A549 (cell line): ENCODE measurements at regions not wholly inside any gene's neighbourhood (a gene's known extent, or its start where the extent isn't known, plus 50 kb on each side); places are given as distances from the start of the nearest gene placed in this dataset.

Experiments
- ATAC-seq, 2 experiments: fragments of 200-7000 bp in 1 of 2; fragments of >200 bp in 1 of 2; cut with Nextera tagmentation in 1 of 2; cut with Tn5 transposase in 1 of 2; 3 replicates each; pipeline versions ENCODE4 v1.8.0 to v1.9.1; 2018 to 2020; ENCODE audit warnings: mild to moderate bottlenecking in 1 of 2, moderate library complexity in 1 of 2
- CTCF ChIA-PET: fragments of 300-600 bp; sonication (Branson Sonifier 250); formaldehyde crosslinking; extraction: SDS; loops from one replicate; lab custom pipeline; 2021; ENCODE audit warnings: antibody characterized with exemption, inconsistent platforms; lab: Yijun Ruan, JAX
- POLR2A ChIA-PET: fragments of 350-600 bp; formaldehyde crosslinking; extraction: SDS; loops from one replicate; lab custom pipeline; 2021; ENCODE audit warnings: antibody characterized with exemption, inconsistent platforms; lab: Yijun Ruan, JAX
- DNase-seq, 2 experiments: peaks; one replicate each; pipeline versions ENCODE4 v3.0.0 to v3.0.0-alpha.2; 2011 to 2016; ENCODE audit warnings: low read depth in 1 of 2, low spot score in 1 of 2
- FAIRE-seq: peaks from 2 replicates; lab custom pipeline; 2011; peaks lifted over from hg19 to GRCh38; lab: Jason Lieb, UNC
- H3K27ac ChIP-seq, 2 experiments: fragments of >200 bp; sonication (Bioruptor Twin); formaldehyde crosslinking; 3 replicates each; pipeline ENCODE4 v1.5.1; 2016 to 2017
- H3K4me1 ChIP-seq: fragments of >200 bp; sonication (Bioruptor Twin); formaldehyde crosslinking; 3 replicates; pipeline ENCODE4 v1.6.1; 2016
- H3K4me2 ChIP-seq: fragments of >200 bp; sonication (Bioruptor Twin); formaldehyde crosslinking; 3 replicates; pipeline ENCODE4 v1.6.1; 2016
- H3K4me3 ChIP-seq: fragments of >200 bp; sonication (Bioruptor Twin); formaldehyde crosslinking; 3 replicates; pipeline ENCODE4 v1.5.1; 2016
- H3K9me3 ChIP-seq: fragments of >200 bp; sonication (Bioruptor Twin); formaldehyde crosslinking; 3 replicates; pipeline ENCODE4 v1.6.1; 2016
- BCL3 ChIP-seq: fragments of >200 bp; sonication (Bioruptor Twin); formaldehyde crosslinking; IDR thresholded peaks from 3 replicates; pipeline ENCODE4 v1.6.1; 2016
- BHLHE40 ChIP-seq: IDR thresholded peaks from 2 replicates; pipeline ENCODE4 v1.6.1; 2012; ENCODE audit warnings: low read depth, low read length, inconsistent platforms
- CBX2 ChIP-seq: fragments of 200-600 bp; sonication (generic); IDR thresholded peaks from 2 replicates; pipeline ENCODE4 v1.6.1; 2016; ENCODE audit warnings: low read depth, mild to moderate bottlenecking, borderline replicate concordance
- CBX8 ChIP-seq: fragments of 200-600 bp; sonication (generic); IDR thresholded peaks from 2 replicates; pipeline ENCODE4 v1.6.1; 2016
- CHD2 ChIP-seq: fragments of 150-350 bp; IDR thresholded peaks from 2 replicates; pipeline ENCODE4 v1.6.1; 2014; ENCODE audit warnings: low read length; ENCODE audit not compliant: partially characterized antibody
- CTCF ChIP-seq: fragments of >200 bp; sonication (Bioruptor Twin); formaldehyde crosslinking; IDR thresholded peaks from 3 replicates; pipeline ENCODE4 v1.5.1; 2016
- EHF ChIP-seq: fragments of 250-450 bp; sonication (Bioruptor Pico); IDR thresholded peaks from 2 replicates; pipeline ENCODE4 v1.5.0; 2020; ENCODE audit warnings: mild to moderate bottlenecking
- EHMT2 ChIP-seq: fragments of 200-600 bp; sonication (generic); IDR thresholded peaks from 2 replicates; pipeline ENCODE4 v1.6.1; 2016; ENCODE audit warnings: antibody characterized with exemption, low read depth, mild to moderate bottlenecking, moderate library complexity
- FOSB ChIP-seq: fragments of 250-450 bp; sonication (Bioruptor Pico); IDR thresholded peaks from 2 replicates; pipeline ENCODE4 v1.5.0; 2020; ENCODE audit warnings: mild to moderate bottlenecking, moderate library complexity
- FOSL2 ChIP-seq, 2 experiments: fragments of 450-650 bp in 1 of 2; fragments of >200 bp in 1 of 2; sonication (Bioruptor Twin) in 1 of 2; formaldehyde crosslinking; IDR thresholded peaks; 2 replicates each; pipeline versions ENCODE4 v1.5.0 to v1.6.1; 2016 to 2020; ENCODE audit warnings: mild to moderate bottlenecking in 1 of 2, moderate library complexity in 1 of 2
- HES2 ChIP-seq: fragments of >200 bp; sonication (Bioruptor Twin); formaldehyde crosslinking; IDR thresholded peaks from 2 replicates; pipeline ENCODE4 v1.6.1; 2016
- HMGXB4 ChIP-seq: fragments of 250-450 bp; sonication (Bioruptor Pico); IDR thresholded peaks from 2 replicates; pipeline ENCODE4 v1.5.0; 2021; ENCODE audit warnings: mild to moderate bottlenecking, moderate library complexity, borderline replicate concordance
- HOXB13 ChIP-seq: fragments of 250-450 bp; sonication (Bioruptor Pico); IDR thresholded peaks from 2 replicates; pipeline ENCODE4 v1.5.0; 2020; ENCODE audit warnings: low read depth, mild to moderate bottlenecking, moderate library complexity
- HOXB5 ChIP-seq: fragments of 250-450 bp; sonication (Bioruptor Pico); IDR thresholded peaks from 2 replicates; pipeline ENCODE4 v1.5.0; 2020; ENCODE audit warnings: mild to moderate bottlenecking, moderate library complexity
- JUN ChIP-seq, 2 experiments: fragments of >200 bp; sonication (Bioruptor Twin); formaldehyde crosslinking; IDR thresholded peaks; 2 replicates in 1 of 2; 3 replicates in 1 of 2; pipeline ENCODE4 v1.6.1; 2016 to 2017
- KDM5A ChIP-seq: fragments of 200-600 bp; sonication (generic); IDR thresholded peaks from 2 replicates; pipeline ENCODE4 v1.6.1; 2016; ENCODE audit warnings: antibody characterized with exemption, mild to moderate bottlenecking
- NFE2L2 ChIP-seq: fragments of 150-350 bp; conservative IDR thresholded peaks from 2 replicates; pipeline ENCODE4 v1.6.1; 2014; ENCODE audit warnings: low read length
- PHF8 ChIP-seq: fragments of 200-600 bp; sonication (generic); IDR thresholded peaks from 2 replicates; pipeline ENCODE4 v1.6.1; 2016; ENCODE audit warnings: low read depth, mild to moderate bottlenecking, antibody characterized with exemption, moderate library complexity, borderline replicate concordance
- POLR2A ChIP-seq: IDR thresholded peaks from 2 replicates; pipeline ENCODE4 v1.6.1; 2012; ENCODE audit warnings: mild to moderate bottlenecking, low read length
- POLR2AphosphoS2 ChIP-seq: conservative IDR thresholded peaks from 2 replicates; pipeline ENCODE4 v1.6.1; 2012; ENCODE audit warnings: low read length, improper control_type of control experiment, inconsistent platforms
- RARB ChIP-seq: fragments of 250-450 bp; sonication (Bioruptor Pico); IDR thresholded peaks from 2 replicates; pipeline ENCODE4 v1.8.0; 2021; ENCODE audit warnings: mild to moderate bottlenecking, moderate library complexity
- RFX5 ChIP-seq: fragments of 450-650 bp; IDR thresholded peaks from 2 replicates; pipeline ENCODE4 v1.7.1; 2014; ENCODE audit warnings: antibody characterized with exemption, mild to moderate bottlenecking, moderate library complexity
- WGBS: methylation state at CpG from one replicate; pipeline ENCODE4 v1.1.6; 2017; ENCODE audit errors: missing lambda C conversion rate; 5-methylcytosine and 5-hydroxymethylcytosine counted together

GRCh38 chr12:132404951-132405741 lies 75.8 kb upstream of the GALNT9 start:
- ATAC-seq (peak in 1 of 2 experiments; percentile 20; a peak in 3 of 6 replicates), DNase-seq (no peak), FAIRE-seq (no peak)
- WGBS = 82% methylated on average over 24 of the region's 36 CpGs
- Histone ChIP-seq H3K4me3 (no peak overlapping the region), H3K27ac (no peak overlapping the region), H3K4me1 (no peaks in the 10 kb centered on the region), H3K9me3 (no peaks in the 10 kb centered on the region), H3K4me2 (no peak overlapping the region)
- TF ChIP-seq BCL3 (no peak), EHMT2 (no peak), HOXB5 (CRISPR knock-in tag) (no peak), RFX5 (no peak), HOXB13 (CRISPR knock-in tag) (no peak), CBX2 (no peak), HES2 (no peak)
- ChIA-PET CTCF (interaction anchor here (0.5 to 3.5 kb wide), 5 partner anchors 10 to 328 kb away, joined by 4 to 23 read pairs (median 5); no protein-coding TSS in a partner anchor), POLR2A (no interaction called here)

GRCh38 chr12:132404435-132404855 lies 75.1 kb upstream of the GALNT9 start:
- no peak for FAIRE-seq
- ATAC-seq = no peak
- H3K4me3 ChIP-seq = no peak overlapping the region
- no peaks in the 10 kb centered on the region for H3K4me1 ChIP-seq
- POLR2A ChIA-PET = no interaction called here
- H3K4me2 ChIP-seq = no peak overlapping the region
- no peak for DNase-seq
- WGBS = 72% methylated on average over 5 of the region's 7 CpGs
- CTCF ChIA-PET = interaction anchor here (0.5 to 3.5 kb wide), 5 partner anchors 10 to 328 kb away, joined by 4 to 23 read pairs (median 5); no protein-coding TSS in a partner anchor
- H3K27ac ChIP-seq = no peak overlapping the region
- no peaks in the 10 kb centered on the region for H3K9me3 ChIP-seq
- TF ChIP-seq HMGXB4 (CRISPR knock-in tag) = no peak
- TF ChIP-seq FOSB (CRISPR knock-in tag) = no peak
- TF ChIP-seq CBX8 = no peak
- TF ChIP-seq BHLHE40 = no peak
- no peak for TF ChIP-seq KDM5A
- TF ChIP-seq RARB = no peak
- TF ChIP-seq POLR2A = no peak
- no peak for TF ChIP-seq POLR2AphosphoS2
- TF ChIP-seq, all 56 proteins: peak for 0

- H3K4me1 ChIP-seq = no peaks in the 10 kb centered on the region
- H3K27ac ChIP-seq = no peak overlapping the region
- H3K9me3 ChIP-seq = no peaks in the 10 kb centered on the region
- TF ChIP-seq FOSL2 (IDR thresholded peaks at IDR 0.05) (no peak), FOSL2 (CRISPR knock-in tag; IDR thresholded peaks at IDR 0.05) (no peak), EHF (CRISPR knock-in tag) (no peak), PHF8 (no peak), EHMT2 (no peak), POLR2AphosphoS2 (no peak), RFX5 (no peak), CTCF (no peak), NFE2L2 (no peak), CHD2 (no peak), JUN (IDR thresholded peaks at IDR 0.05) (no peak), CBX8 (no peak)
- WGBS = 75% methylated on average over 23 of the region's 35 CpGs
- POLR2A ChIA-PET = no interaction called here
- H3K4me3 ChIP-seq = no peak overlapping the region
- no peak for FAIRE-seq
- CTCF ChIA-PET = interaction anchor here (1.5 to 3.5 kb wide), 4 partner anchors 11 to 250 kb away, joined by 4 to 23 read pairs (median 8); no protein-coding TSS in a partner anchor
- DNase-seq = no peak
- H3K4me2 ChIP-seq = no peak overlapping the region
- ATAC-seq = no peak
Observed at GRCh38 chr12:132403636-132404434, 74.4 kb upstream of the GALNT9 start.
